Left lobe of liver (tissue), 2 donors: ENCODE measurements at regions not wholly inside any gene's neighbourhood (a gene's known extent, or its start where the extent isn't known, plus 50 kb on each side); places are given as distances from the start of the nearest gene placed in this dataset.
"Not testable (repeated sequence)": the region's sequence is repeated elsewhere in the genome, so short reads cannot be mapped to it uniquely, and the experiment has no call there.

ENCODE experiments used
- ATAC-seq: fragments of 200-7000 bp; cut with Tn5 transposase; one replicate; pipeline ENCODE4 v1.9.1; 2020; ENCODE audit warnings: mild to moderate bottlenecking, moderate library complexity
- DNase-seq: peaks from one replicate; pipeline ENCODE4 v3.0.0-alpha.2; 2020; ENCODE audit warnings: low spot score
- donor health status: DM: no; HTN: no; CAD: no; lungs with moderate emphysema.
- donor health status: DM: no; HTN: yes; CAD: no.

- DNase-seq, result no peak
- ATAC-seq, result no peak
These were observed 52.2 kb downstream of the CALML3 start for GRCh38 chr10:5576780-5577624.

- not testable (repeated sequence) for ATAC-seq, DNase-seq
These were observed 55.3 kb downstream of the CALML3 start for GRCh38 chr10:5580038-5580428.

GRCh38 chr10:5581670-5582566 is 57.2 kb downstream of the CALML3 start:
- DNase-seq (no peak), ATAC-seq (no peak)

- DNase-seq (no peak), ATAC-seq (no peak)
These were observed 58.0 kb downstream of the CALML3 start for GRCh38 chr10:5582736-5583135.

- ATAC-seq (peak; percentile 48), DNase-seq (no peak)
These were observed 58.9 kb downstream of the CALML3 start for GRCh38 chr10:5583525-5584175.

- ATAC-seq (no peak), DNase-seq (no peak)
These were observed 60.2 kb downstream of the CALML3 start for GRCh38 chr10:5584895-5585516.

- DNase-seq (no peak), ATAC-seq (no peak)
These were observed 60.9 kb downstream of the CALML3 start for GRCh38 chr10:5585517-5586206.

GRCh38 chr10:5587151-5588079 is 62.7 kb downstream of the CALML3 start:
- no peak for DNase-seq
- peak; percentile 25 for ATAC-seq

- no peak for DNase-seq
- ATAC-seq, result no peak
These were observed 63.3 kb downstream of the CALML3 start for GRCh38 chr10:5588080-5588453.

- no peak for DNase-seq
- no peak for ATAC-seq
These were observed 63.8 kb downstream of the CALML3 start for GRCh38 chr10:5588603-5589002.
